GM21576 (cell line): ENCODE measurements at regions not wholly inside any gene's neighbourhood (a gene's known extent, or its start where the extent isn't known, plus 50 kb on each side); places are given as distances from the start of the nearest gene placed in this dataset.

Experiments used
- ATAC-seq: cut with Tn5 transposase; IDR thresholded peaks from one replicate; pipeline ENCODE4 v1.9.1; 2021; ENCODE audit warnings: mild to moderate bottlenecking, moderate library complexity; ENCODE audit not compliant: unreplicated experiment

- ATAC-seq, result no peak
These were observed 54.0 kb downstream of the C11orf91 start for GRCh38 chr11:33646629-33647028.

- no peak for ATAC-seq
These were observed 54.5 kb downstream of the C11orf91 start for GRCh38 chr11:33646168-33646567.

- ATAC-seq, result no peak
These were observed 54.9 kb downstream of the C11orf91 start for GRCh38 chr11:33645686-33646085.

- ATAC-seq, result no peak
These were observed 57.3 kb downstream of the C11orf91 start for GRCh38 chr11:33643167-33643824.

- no peak for ATAC-seq
These were observed 58.0 kb downstream of the C11orf91 start for GRCh38 chr11:33642461-33643166.

GRCh38 chr11:33640730-33641371 lies 59.8 kb downstream of the C11orf91 start:
- no peak for ATAC-seq

- ATAC-seq, result no peak
These were observed 62.0 kb downstream of the C11orf91 start for GRCh38 chr11:33638608-33639007.

- no peak for ATAC-seq
These were observed 64.5 kb downstream of the C11orf91 start for GRCh38 chr11:33636104-33636503.

GRCh38 chr11:33635161-33635560 lies 65.5 kb downstream of the C11orf91 start:
- no peak for ATAC-seq

GRCh38 chr11:33634291-33634834 lies 66.3 kb downstream of the C11orf91 start:
- ATAC-seq, result no peak

- no peak for ATAC-seq
These were observed 67.2 kb downstream of the C11orf91 start for GRCh38 chr11:33633251-33634003.

- no peak for ATAC-seq
These were observed 68.9 kb downstream of the C11orf91 start for GRCh38 chr11:33631749-33632091.

- ATAC-seq, result no peak
These were observed 69.5 kb downstream of the C11orf91 start for GRCh38 chr11:33630936-33631748.

- no peak for ATAC-seq
These were observed 76.5 kb downstream of the C11orf91 start for GRCh38 chr11:33624083-33624482.

- no peak for ATAC-seq
These were observed 77.8 kb downstream of the C11orf91 start for GRCh38 chr11:33622806-33623205.

GRCh38 chr11:33622186-33622585 lies 78.4 kb downstream of the C11orf91 start:
- no peak for ATAC-seq

- no peak for ATAC-seq
These were observed 80.0 kb downstream of the C11orf91 start for GRCh38 chr11:33620423-33621171.

- ATAC-seq, result no peak
These were observed 81.7 kb downstream of the C11orf91 start for GRCh38 chr11:33618956-33619355.

- ATAC-seq, result no peak
These were observed 82.3 kb downstream of the C11orf91 start for GRCh38 chr11:33618351-33618710.
